Tibial nerve (tissue), 3 donors: ENCODE measurements at regions not wholly inside any gene's neighbourhood (a gene's known extent, or its start where the extent isn't known, plus 50 kb on each side); places are given as distances from the start of the nearest gene placed in this dataset.

Experiments
- CTCF ChIP-seq, 5 experiments: fragments of 200-600 bp in 3 of 5; fragments of 450-650 bp in 2 of 5; sonication (generic) in 3 of 5; IDR thresholded peaks; one replicate each; pipeline ENCODE4 v1.5.1; 2016 to 2019; ENCODE audit warnings: antibody characterized with exemption in 5 of 5, mild to moderate bottlenecking in 3 of 5, moderate library complexity in 2 of 5
- POLR2A ChIP-seq, 2 donors: fragments of 450-650 bp; IDR thresholded peaks; one replicate each; pipeline ENCODE4 v1.6.1; 2017; ENCODE audit warnings: antibody characterized with exemption in 2 of 2, mild to moderate bottlenecking in 2 of 2, moderate library complexity in 2 of 2

- no peak for TF ChIP-seq CTCF (IDR thresholded peaks at IDR 0.05)
- no peak for TF ChIP-seq POLR2A (IDR thresholded peaks at IDR 0.05)
Measured at GRCh38 chr4:3391422-3391821, 50.3 kb upstream of the HGFAC start.
